PC-9 (cell line): ENCODE measurements at regions not wholly inside any gene's neighbourhood (a gene's known extent, or its start where the extent isn't known, plus 50 kb on each side); places are given as distances from the start of the nearest gene placed in this dataset.

Source experiments
- CTCF ChIP-seq: fragments of 200-600 bp; sonication (generic); conservative IDR thresholded peaks from 2 replicates; pipeline ENCODE4 v1.6.1; 2017; ENCODE audit warnings: mixed run types, antibody characterized with exemption, mild to moderate bottlenecking, moderate library complexity
- EZH2 ChIP-seq: fragments of 200-600 bp; sonication (generic); IDR thresholded peaks from 2 replicates; pipeline ENCODE4 v1.8.0; 2017; ENCODE audit warnings: antibody characterized with exemption, low read depth

DNA sequence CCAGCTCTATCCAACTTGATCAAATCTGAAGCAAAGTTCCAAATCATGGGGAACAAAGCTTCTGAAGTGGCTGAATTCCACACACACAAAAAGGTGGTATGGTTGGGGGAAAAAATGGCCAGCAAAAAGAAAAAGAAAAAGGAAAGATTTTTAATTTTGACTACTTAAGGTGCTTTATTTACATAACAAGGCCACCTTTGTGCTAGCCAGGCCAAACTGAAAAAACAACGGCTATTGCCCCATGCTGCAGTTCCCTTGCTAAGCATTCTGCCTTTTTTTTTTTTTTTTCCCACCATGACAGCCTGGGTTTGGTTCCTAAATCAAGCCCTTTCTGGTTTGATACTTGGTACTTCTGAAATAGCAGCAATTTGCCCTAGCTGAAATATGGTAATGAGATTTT lies 66.5 kb upstream of the DAZL start:
- no peak for TF ChIP-seq CTCF
- TF ChIP-seq EZH2: no peak
